HEK293 (cell line): ENCODE measurements at regions not wholly inside any gene's neighbourhood (a gene's known extent, or its start where the extent isn't known, plus 50 kb on each side); places are given as distances from the start of the nearest gene placed in this dataset.
A peak's percentile ranks its signal among the peaks of the same experiment; 100 is the strongest.

Experiments used
- CTCF ChIA-PET: fragments of 350-600 bp; formaldehyde crosslinking; extraction: SDS; loops from one replicate; lab custom pipeline; 2021; ENCODE audit warnings: antibody characterized with exemption; lab: Yijun Ruan, JAX
- POLR2A ChIA-PET: fragments of 300-600 bp; formaldehyde crosslinking; extraction: SDS; loops from one replicate; lab custom pipeline; 2020; ENCODE audit warnings: antibody characterized with exemption, inconsistent platforms; lab: Yijun Ruan, JAX
- H3K27ac ChIP-seq: fragments of 200-500 bp; sonication (Bioruptor generic); 2 replicates; pipeline ENCODE4 v1.5.1; 2014; ENCODE audit warnings: low read depth, low read length, control low read depth, inconsistent platforms; ENCODE audit errors: extremely low read depth
- H3K36me3 ChIP-seq, 2 experiments: fragments of 200-500 bp in 1 of 2; sonication (Bioruptor generic) in 1 of 2; 1 replicate in 1 of 2; 2 replicates in 1 of 2; pipeline ENCODE4 v1.5.1; 2014 to 2017; ENCODE audit warnings: inconsistent platforms in 2 of 2, low read length in 2 of 2; ENCODE audit not compliant: control insufficient read depth in 2 of 2, insufficient read depth in 1 of 2
- H3K4me1 ChIP-seq: fragments of 200-500 bp; sonication (Bioruptor generic); 2 replicates; pipeline ENCODE4 v1.5.1; 2014; ENCODE audit warnings: mild to moderate bottlenecking, low read length, inconsistent platforms; ENCODE audit not compliant: control insufficient read depth, insufficient read depth
- H3K4me3 ChIP-seq: 2 replicates; pipeline ENCODE4 v1.5.1; 2011; ENCODE audit warnings: low read depth, mild to moderate bottlenecking, control low read depth, low read length, moderate library complexity
- H3K9me3 ChIP-seq: fragments of 200-500 bp; sonication (Bioruptor generic); 2 replicates; pipeline ENCODE4 v1.5.1; 2014; ENCODE audit warnings: low read depth, low read length, inconsistent platforms; ENCODE audit not compliant: control insufficient read depth, insufficient read depth
- EGR2 ChIP-seq: fragments of 450-650 bp; formaldehyde crosslinking; IDR thresholded peaks from 2 replicates; pipeline ENCODE4 v1.5.1; 2016; ENCODE audit warnings: low read depth, missing biosample characterization, missing genetic modification characterization
- HOXD13 ChIP-seq: sonication (generic); formaldehyde crosslinking; IDR thresholded peaks from 2 replicates; pipeline ENCODE4 v1.8.0; 2022; ENCODE audit warnings: missing genetic modification reagents, borderline replicate concordance
- PRDM1 ChIP-seq: fragments of 450-650 bp; formaldehyde crosslinking; IDR thresholded peaks from 2 replicates; pipeline ENCODE4; 2016; ENCODE audit warnings: missing biosample characterization, missing genetic modification characterization
- REPIN1 ChIP-seq: fragments of 450-650 bp; formaldehyde crosslinking; IDR thresholded peaks from 2 replicates; pipeline ENCODE4 v1.5.1; 2017; ENCODE audit warnings: missing biosample characterization, missing genetic modification characterization, low read depth
- SCRT1 ChIP-seq: fragments of 450-650 bp; formaldehyde crosslinking; IDR thresholded peaks from 2 replicates; pipeline ENCODE4 v1.5.1; 2016; ENCODE audit warnings: missing biosample characterization, missing genetic modification characterization, borderline replicate concordance
- SCRT2 ChIP-seq: fragments of 450-650 bp; formaldehyde crosslinking; IDR thresholded peaks from 2 replicates; pipeline ENCODE4 v1.5.1; 2016; ENCODE audit warnings: missing biosample characterization, missing genetic modification characterization
- ZBTB49 ChIP-seq: fragments of 450-650 bp; formaldehyde crosslinking; IDR thresholded peaks from 2 replicates; pipeline ENCODE4 v1.5.1; 2016; ENCODE audit warnings: missing biosample characterization, missing genetic modification characterization, low read depth
- ZFHX2 ChIP-seq: fragments of 450-650 bp; formaldehyde crosslinking; conservative IDR thresholded peaks from 2 replicates; pipeline ENCODE4 v1.5.1; 2016; ENCODE audit warnings: missing biosample characterization, missing genetic modification characterization
- ZIC2 ChIP-seq: fragments of 450-650 bp; formaldehyde crosslinking; IDR thresholded peaks from 2 replicates; pipeline ENCODE4 v1.5.1; 2016; ENCODE audit warnings: missing biosample characterization, missing genetic modification characterization
- ZNF140 ChIP-seq: fragments of 450-650 bp; formaldehyde crosslinking; IDR thresholded peaks from 2 replicates; pipeline ENCODE4 v1.5.1; 2016; ENCODE audit warnings: missing biosample characterization, missing genetic modification characterization
- ZNF394 ChIP-seq: fragments of 450-650 bp; formaldehyde crosslinking; IDR thresholded peaks from 2 replicates; pipeline ENCODE4 v1.5.1; 2016; ENCODE audit warnings: missing biosample characterization, missing genetic modification characterization, mild to moderate bottlenecking, moderate library complexity, borderline replicate concordance
- ZNF48 ChIP-seq: fragments of 450-650 bp; formaldehyde crosslinking; IDR thresholded peaks from 2 replicates; pipeline ENCODE4 v1.5.1; 2016; ENCODE audit warnings: missing biosample characterization, missing genetic modification characterization
- ZNF514 ChIP-seq: fragments of 450-650 bp; formaldehyde crosslinking; IDR thresholded peaks from 2 replicates; pipeline ENCODE4 v1.5.1; 2016; ENCODE audit warnings: missing biosample characterization, missing genetic modification characterization
- ZNF580 ChIP-seq: fragments of 450-650 bp; formaldehyde crosslinking; IDR thresholded peaks from 2 replicates; pipeline ENCODE4 v1.5.1; 2016; ENCODE audit warnings: missing biosample characterization, missing genetic modification characterization
- ZNF596 ChIP-seq: fragments of 450-650 bp; IDR thresholded peaks from 2 replicates; pipeline ENCODE4 v1.5.0; 2018; ENCODE audit warnings: missing biosample characterization, mild to moderate bottlenecking, missing genetic modification characterization, moderate library complexity
- ZNF600 ChIP-seq: fragments of 450-650 bp; formaldehyde crosslinking; IDR thresholded peaks from 2 replicates; pipeline ENCODE4 v1.5.1; 2016; ENCODE audit warnings: missing biosample characterization, missing genetic modification characterization
- ZNF677 ChIP-seq: fragments of 450-650 bp; IDR thresholded peaks from 2 replicates; pipeline ENCODE4 v1.5.0; 2018; ENCODE audit warnings: missing biosample characterization, mild to moderate bottlenecking, missing genetic modification characterization, moderate library complexity
- ZNF704 ChIP-seq: fragments of 450-650 bp; formaldehyde crosslinking; IDR thresholded peaks from 2 replicates; pipeline ENCODE4 v1.5.1; 2016; ENCODE audit warnings: missing biosample characterization, missing genetic modification characterization
- ZNF830 ChIP-seq: fragments of 450-650 bp; IDR thresholded peaks from 2 replicates; pipeline ENCODE4 v1.5.0; 2018; ENCODE audit warnings: missing biosample characterization, missing genetic modification characterization, low read depth, mild to moderate bottlenecking, moderate library complexity
- ZNF843 ChIP-seq: fragments of 450-650 bp; formaldehyde crosslinking; IDR thresholded peaks from 2 replicates; pipeline ENCODE4 v1.5.1; 2016; ENCODE audit warnings: missing biosample characterization, missing genetic modification characterization

- CTCF ChIA-PET, result no interaction called here
- POLR2A ChIA-PET, result no interaction called here
These were observed 58.6 kb downstream of the RASL11A start for GRCh38 chr13:27329210-27329609.

GRCh38 chr13:27334774-27335435 is 64.3 kb downstream of the RASL11A start:
- no peaks in the 10 kb centered on the region for H3K4me1 ChIP-seq
- H3K36me3 ChIP-seq, result no peaks in the 10 kb centered on the region
- H3K9me3 ChIP-seq, result no peaks in the 10 kb centered on the region
- CTCF ChIA-PET, result interaction anchor here (0.6 to 1.0 kb wide), 4 partner anchors 12 to 250 kb away, joined by 3 read pairs; no protein-coding TSS in a partner anchor
- H3K27ac ChIP-seq, result no peak overlapping the region
- no peak overlapping the region for H3K4me3 ChIP-seq
- TF ChIP-seq ZNF830 (tag by site-specific recombination) (no peak), ZNF600 (tag by site-specific recombination) (no peak), ZNF394 (tag by site-specific recombination) (no peak), ZNF704 (tag by site-specific recombination) (no peak), ZNF843 (tag by site-specific recombination) (no peak), PRDM1 (tag by site-specific recombination) (peak; percentile 10; the same call in 1 of the 2 replicates), ZNF580 (no peak), SCRT2 (peak; percentile 89), ZNF596 (tag by site-specific recombination) (no peak), HOXD13 (no peak), ZNF677 (no peak), ZNF140 (tag by site-specific recombination) (no peak), SCRT1 (tag by site-specific recombination) (peak; percentile 86; the same call in 1 of the 2 replicates)
- TF ChIP-seq, all 188 proteins: peak for 3
- POLR2A ChIA-PET, result interaction anchor here (0.5 kb wide), 1 partner anchor 91 kb away, joined by 7 read pairs; no protein-coding TSS in a partner anchor

More at GRCh38 chr13:27329210-27329609, 58.6 kb downstream of the RASL11A start:
- Histone ChIP-seq H3K27ac (no peak overlapping the region), H3K9me3 (no peaks in the 10 kb centered on the region), H3K4me3 (no peak overlapping the region), H3K4me1 (no peaks in the 10 kb centered on the region), H3K36me3 (no peaks in the 10 kb centered on the region)
- no peak for TF ChIP-seq ZBTB49 (tag by site-specific recombination)
- no peak for TF ChIP-seq ZNF48 (tag by site-specific recombination)

- TF ChIP-seq EGR2 (tag by site-specific recombination) (peak; percentile 32; the same call in 1 of the 2 replicates), ZFHX2 (tag by site-specific recombination) (peak; percentile 44), ZNF514 (no peak), REPIN1 (tag by site-specific recombination) (no peak), ZIC2 (peak; percentile 91)
These were observed 65.5 kb downstream of the RASL11A start for GRCh38 chr13:27336014-27336673.

More at GRCh38 chr13:27336014-27336673, 65.5 kb downstream of the RASL11A start:
- ChIA-PET CTCF (interaction anchor here (0.5 to 0.7 kb wide), 2 partner anchors 26 to 827 kb away, joined by 3 read pairs; no protein-coding TSS in a partner anchor), POLR2A (no interaction called here)
- Histone ChIP-seq H3K36me3 (no peaks in the 10 kb centered on the region), H3K4me3 (no peak overlapping the region), H3K4me1 (no peaks in the 10 kb centered on the region), H3K27ac (no peak overlapping the region), H3K9me3 (no peaks in the 10 kb centered on the region)
